CMK (cell line): ENCODE measurements at regions not wholly inside any gene's neighbourhood (a gene's known extent, or its start where the extent isn't known, plus 50 kb on each side); places are given as distances from the start of the nearest gene placed in this dataset.

Source experiments
- DNase-seq: peaks from one replicate; pipeline ENCODE4 v3.0.0-alpha.2; 2010; ENCODE audit warnings: low read depth

DNA sequence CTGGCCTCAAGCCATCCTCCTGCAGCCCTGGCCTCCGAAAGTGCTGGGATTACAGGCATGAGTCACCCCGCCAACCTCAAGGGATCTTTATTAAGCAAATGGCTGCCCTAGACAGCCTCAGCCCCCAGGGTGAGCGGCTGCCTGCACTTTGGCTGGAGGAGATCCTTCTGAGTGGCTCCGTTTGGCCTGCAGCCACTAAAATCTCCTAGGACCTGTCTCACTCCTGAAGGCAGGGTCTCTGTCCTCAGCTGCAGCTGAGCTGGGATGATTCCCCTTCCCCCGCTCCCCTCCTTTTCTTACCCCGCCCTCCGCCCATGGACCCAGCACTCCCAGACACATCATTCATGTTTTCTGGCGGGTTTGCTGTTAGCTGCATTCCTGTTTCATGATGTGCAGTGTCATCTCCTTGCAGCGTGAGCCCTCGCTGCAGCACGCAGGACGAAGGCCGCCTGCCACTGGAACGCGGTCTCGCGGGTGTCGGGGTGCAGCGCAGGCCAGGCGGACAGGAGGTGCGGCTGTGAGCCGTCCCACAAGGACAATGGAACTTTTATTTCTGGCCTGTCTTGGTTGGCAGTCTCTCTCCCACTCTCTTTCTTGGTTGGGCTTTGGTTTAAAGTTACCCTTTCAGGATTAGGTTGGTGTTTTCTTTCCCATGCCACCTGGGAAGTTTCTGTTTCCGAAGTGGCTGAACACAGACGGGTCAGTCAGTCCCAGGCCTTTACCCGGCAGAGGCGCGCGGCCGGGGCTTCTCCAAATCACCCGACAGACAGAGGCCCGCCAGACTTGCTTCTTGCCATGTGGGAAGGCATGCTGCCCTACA lies 137.1 kb downstream of the FOXD1 start:
- DNase-seq = no peak

DNA sequence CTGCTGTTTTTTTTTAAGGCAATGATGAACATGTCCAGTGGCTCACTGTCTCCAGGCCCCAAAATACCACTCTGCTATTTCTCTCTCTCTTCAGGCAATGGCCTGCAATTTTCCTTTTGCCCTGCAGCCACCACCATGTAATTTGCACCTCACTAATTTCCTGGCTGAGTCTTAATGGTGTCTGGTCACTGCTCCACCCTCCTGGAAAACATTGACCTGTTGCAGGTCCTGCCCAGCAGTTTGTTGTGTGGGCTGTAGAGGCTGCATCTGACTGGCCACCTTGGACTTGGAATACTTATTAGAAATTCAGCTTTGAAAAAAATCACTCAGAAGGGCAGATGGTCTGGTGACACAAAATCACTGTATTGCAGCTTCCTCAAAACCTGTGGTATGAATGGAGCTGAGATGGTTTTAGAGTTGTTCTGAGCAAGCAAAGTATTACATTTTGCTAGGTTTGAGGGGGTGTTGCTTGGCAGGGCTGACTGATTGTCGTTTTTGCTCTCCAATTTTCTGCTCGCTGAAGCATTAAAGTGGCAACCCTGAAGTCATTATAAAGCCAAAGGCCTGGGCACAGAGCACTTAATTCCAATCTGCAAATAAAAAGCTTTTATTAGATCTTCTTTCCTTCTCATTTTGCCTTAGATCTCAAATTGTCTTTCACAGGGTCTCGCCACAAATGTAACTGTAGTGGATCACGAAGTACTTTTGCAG lies 134.8 kb downstream of the TMEM174 start:
- no peak for DNase-seq

DNA sequence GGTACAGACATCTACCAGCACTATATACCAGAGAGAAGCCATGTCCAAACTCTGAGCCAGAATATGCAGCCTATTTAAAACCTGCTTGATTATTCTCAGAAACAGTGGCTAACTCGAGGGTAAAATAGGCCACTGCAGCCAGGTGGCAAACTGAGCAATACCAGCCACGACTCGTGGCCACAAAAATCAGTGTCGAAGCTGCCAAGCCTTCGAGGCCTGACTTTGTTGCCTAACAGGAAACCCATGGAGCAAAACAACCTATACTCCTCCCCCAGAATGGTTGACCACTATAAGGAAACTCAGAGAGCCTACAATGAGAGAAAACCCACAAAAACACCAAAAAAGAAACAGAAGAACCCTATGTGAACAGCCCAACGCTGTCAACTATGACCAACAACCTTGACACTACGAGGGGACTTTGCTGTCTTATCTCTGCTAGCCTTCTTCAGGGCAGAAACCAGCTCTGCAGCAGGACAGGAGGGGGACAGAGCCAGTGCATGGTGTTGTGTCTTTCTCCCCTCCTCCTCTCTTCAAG lies 133.8 kb downstream of the TMEM174 start:
- DNase-seq = no peak

DNA sequence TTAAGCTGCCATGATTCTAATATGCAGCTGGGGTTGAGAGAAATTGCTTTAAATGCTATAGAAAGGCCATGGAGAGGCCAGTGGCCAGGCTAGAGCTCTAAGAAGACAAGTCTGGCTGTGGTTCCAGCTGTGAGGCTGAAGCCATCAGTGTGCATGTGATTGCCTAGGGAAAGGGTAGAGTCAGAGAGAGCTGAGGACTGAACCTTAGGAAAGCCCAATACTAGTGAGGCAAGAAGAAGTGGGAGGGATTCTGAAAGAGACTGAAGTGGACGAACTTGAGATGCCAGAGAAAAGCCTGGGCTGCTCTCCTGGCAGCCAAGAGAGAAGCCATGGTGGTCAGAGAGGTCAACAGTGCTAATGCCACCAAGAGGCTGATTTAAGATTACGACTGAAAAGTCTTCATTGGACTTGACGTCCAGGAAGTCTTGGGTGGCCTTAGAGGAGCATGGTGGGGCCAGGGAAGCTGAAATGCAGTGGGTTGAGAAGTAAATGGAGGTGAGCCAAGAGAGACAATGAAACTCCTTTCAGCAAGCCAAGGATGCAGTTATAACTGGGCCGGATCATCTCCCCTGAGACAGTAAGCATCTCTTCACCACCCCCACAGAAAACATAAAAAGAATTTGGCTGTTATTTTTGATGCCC lies 133.2 kb downstream of the TMEM174 start:
- DNase-seq = no peak

DNA sequence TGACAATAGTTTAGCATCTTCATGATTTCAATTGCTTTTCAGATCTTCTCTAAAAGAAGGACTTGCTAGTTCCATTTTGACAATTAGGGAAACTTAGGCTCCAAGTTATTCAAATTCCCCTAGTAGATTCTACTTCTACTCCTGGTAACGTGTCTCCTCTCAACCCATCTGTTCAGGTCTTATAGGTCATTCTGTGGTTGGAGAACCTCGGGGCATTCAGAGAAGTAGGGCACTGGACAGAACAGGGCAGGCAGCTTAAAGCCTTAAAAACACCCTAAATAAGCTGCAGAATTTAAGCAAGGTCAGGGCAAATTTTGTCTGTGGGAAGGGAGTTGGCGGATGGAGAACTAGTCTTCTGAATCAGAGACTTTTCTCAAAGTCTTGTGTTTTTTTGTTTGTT lies 132.4 kb downstream of the TMEM174 start:
- DNase-seq = no peak

DNA sequence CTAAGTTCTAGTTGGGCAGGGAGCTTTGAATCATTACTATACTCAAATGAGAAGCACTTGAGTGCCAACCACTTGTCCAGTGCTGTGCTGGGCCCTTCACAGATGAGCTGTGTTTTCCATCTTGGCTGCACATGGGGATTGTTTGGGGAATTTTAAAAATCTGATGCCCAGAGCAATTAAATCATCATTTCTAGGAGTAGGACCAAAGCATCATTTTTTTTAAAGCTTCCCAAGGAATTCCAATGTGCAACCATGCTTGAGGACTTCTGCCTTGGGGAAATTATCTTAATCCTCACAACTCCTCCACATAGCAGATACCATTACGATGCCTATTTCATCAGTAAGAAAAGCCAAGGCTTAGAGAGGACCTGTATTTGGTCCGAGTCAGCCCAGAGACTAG lies 131.4 kb downstream of the TMEM174 start:
- no peak for DNase-seq

DNA sequence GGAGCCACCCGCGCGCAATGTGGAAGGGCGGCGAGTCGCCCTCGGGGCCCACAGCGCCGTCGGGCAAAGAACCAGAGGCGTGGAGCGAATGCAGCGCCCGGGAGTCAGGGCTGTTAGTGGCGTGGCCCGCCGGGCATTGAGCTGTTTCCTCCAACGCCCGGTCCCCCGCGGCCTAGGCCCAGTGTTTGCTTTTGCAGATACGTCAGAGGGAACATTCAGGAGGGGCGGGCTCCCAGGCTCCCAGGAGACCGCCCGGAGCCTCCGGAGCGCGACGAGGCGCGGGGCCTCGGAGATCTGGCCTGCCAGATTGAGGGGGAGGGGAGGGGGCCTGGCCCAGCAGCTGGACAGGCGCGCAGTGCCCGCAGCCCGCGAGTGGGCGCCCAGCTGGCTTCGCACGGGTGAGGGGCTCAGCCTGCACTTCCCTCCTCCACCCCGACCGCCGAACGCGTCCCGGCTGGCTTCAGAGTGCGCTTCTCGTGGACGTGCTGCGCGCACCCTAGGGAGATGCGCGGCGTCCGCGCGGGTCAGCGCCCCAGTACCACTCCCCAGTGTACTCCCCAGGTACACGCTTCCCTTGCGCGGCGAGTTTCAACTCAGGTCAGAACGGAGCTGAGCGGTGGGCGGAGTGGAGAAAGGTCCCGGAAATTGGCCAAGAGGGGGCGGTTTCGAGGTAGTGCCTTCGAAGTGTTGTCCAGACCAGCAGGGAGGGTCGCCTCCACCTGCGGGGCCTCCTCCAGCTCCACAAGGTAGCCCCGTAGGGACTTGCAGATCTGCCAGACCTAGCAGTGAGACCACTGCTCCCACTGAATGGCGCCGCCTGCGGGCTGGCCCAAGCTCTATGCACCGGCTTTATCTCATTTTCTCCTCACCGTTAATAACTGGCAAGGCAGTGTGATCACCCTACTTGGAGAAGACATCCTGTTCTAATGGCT lies 130.4 kb downstream of the TMEM174 start:
- DNase-seq = no peak

DNA sequence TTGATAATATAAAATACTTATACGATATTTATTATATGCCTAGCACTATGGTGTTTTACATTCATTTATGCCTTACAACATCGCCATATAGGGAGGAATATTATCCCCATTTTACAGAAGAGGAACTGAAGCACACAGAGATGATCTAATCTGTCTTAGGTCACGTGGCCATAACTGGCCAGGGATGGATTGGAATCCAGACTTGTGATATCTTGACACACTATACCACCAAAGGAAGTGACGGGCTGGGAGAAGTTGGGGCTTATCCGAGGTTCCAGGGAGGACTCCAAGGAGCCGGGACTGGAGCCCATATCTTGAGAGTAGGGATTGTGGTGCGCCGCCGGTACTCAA lies 129.8 kb downstream of the TMEM174 start:
- DNase-seq = no peak

DNA sequence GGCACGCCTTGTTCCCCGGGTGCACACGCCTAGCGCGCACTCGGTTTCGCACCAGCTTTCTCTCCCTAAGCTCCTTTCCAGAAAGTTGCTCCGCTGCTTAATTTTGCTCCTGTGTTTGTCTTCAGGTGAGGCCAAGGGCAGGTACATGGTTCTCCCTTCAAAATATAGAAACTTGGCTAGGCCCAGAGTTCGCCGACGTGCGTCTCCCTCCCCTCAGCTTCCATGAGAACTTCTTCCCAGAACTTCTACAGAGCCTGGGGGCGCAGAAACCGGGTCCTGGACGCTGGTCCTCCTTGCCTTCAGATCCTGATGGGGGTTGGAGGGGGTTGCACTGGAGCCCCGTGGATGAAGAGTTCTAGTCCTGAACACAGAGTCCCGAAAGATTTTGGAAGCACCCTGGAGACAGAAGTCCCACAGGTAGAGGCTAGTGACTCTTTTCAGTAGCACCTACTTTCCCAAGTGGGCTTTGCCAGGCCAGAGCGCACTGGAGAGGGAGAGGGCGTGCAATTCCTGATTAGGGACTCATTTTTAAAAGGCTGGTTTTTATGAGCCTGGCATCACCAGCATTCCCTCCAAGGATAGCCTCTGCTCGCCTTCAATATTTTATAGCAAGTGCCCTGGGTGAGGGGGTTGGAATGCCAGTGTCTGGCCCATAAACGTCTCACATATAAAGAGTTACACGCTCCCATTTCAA lies 128.4 kb downstream of the TMEM174 start:
- no peak for DNase-seq

DNA sequence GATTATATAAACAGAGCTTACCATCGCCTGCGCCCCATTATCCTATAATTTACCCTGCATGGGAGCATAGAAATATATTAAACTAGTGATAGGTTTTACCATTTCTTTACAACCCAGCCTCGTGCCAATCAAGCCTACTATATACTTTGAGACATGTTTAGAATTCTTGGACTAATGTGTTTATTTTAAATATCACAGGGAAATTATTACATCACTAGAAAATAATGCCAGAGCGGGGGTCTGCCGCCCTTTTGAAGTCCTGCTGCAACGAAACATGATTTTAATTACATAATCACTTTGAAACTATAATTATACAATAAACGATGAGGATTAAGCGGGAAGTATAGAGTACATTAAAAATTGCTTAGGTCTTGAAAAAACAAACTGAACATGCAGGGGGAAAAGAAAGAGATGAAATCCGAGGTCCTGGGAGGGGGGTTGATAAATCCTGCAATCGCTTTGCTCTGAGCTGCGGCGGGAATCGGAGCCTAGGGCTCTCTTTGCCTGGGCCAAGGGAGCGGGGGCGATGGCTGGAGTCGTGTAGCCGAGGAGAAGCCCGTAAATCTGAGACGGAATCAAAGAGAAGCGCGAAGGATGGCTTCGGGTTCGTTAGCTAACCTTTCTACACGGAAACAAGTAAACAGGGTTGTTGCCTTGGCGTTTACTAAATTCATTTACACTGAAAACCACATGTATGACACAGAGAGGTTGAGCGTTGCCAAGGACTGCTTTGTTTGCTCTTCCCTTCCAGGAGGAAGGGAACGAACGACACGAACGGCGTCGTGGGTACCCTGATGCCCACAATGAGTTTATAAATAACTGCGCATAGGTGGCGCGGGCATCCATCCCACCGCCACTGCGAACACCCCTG lies 127.6 kb downstream of the TMEM174 start:
- no peak for DNase-seq

DNA sequence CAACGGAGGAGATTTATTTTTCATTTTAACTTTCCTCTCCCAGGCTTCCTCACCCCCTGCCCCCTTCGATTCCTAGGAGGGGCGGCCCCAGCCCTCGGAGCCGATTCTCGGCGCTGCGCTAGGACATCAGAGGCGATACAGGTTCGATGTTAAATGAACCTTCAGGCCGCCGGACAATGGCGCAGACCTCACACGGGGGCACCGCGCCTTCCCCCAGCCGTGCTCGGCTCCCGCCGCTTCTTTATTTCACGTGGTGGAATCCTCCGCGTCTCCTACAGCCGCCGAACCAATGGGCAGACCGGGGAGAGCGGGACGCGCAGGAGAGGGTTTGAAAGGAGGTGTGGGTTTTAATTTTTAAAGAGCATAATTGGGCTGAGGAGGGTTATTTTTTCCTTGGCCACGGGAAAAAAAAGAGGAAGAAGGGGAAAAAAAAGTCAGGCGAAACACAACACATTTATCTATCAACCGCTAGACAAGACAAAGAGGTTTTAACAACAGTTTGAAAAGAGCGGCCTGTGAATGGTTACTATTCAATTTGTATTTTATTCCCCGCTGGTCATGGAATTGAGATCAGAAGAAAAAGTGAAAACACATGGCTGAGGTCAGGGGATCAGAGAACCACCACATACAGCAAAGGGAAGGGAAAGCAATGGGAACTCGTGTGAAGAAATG lies 126.8 kb downstream of the TMEM174 start:
- no peak for DNase-seq

DNA sequence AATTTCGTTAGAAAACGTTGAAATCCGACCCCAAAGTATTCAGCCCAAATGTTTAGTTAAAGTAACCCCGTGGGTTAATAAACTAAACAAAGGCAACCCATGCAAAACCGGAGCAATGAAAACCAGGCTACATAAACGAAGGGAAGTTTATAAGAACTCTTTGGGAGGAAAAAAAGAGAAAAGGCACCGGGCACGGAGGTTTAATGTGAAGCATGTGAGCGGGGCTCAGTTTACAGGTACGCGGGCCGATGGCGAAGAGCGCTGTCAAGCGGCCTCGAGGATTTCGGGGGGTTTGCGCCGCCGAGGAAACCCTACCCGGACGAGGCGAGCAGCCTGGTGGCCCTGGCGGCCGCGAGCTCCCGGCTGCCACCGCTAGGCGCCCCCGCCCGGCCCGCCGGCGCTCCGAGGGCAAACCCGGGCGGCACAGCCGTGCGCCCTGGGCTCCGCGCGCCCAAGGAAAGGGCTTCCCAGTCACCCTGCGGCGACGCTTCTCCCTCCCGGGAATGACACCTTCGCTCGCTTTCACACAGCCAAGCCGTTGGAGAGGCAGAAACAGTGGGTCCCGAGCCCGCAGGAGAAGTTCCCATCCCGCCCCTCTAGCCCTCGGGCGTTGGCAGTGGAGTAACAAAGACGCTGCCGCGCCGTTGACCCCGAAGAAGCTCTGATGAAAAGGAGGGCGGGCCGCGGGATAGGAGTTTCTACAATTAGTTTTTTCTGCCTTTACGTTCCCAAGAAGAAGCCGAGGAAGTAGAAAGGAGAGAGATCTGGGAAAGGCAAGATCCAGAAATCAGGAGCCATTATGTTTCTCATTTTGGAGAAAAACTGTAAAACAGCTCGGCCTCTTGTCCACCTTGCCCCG lies 126.0 kb downstream of the TMEM174 start:
- no peak for DNase-seq

DNA sequence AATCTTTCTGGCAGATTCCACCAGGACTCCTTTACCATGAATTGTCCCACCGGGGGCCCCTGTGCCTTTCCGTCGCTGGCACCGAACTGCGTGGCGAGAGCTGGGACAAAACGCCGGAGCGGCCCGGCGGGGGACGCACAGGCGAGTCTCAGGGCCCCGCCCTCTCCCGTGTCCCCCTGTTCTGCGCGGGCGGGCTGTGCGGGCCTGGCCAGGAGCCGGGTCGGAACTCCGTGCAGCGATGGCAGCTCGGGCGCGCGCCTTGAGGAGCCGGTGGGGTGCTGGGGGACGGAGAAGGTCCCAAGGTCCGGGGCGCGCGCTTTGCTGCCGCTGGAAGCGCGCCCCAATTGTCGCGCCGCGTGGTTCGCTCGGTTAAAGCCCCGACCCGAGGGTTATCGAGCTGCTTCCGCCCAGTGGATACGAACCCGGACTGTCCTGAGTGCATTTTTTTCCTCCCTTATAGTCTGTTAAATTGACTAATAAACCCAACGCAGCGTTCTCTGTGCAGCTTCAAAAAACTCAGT lies 125.3 kb downstream of the TMEM174 start:
- no peak for DNase-seq

DNA sequence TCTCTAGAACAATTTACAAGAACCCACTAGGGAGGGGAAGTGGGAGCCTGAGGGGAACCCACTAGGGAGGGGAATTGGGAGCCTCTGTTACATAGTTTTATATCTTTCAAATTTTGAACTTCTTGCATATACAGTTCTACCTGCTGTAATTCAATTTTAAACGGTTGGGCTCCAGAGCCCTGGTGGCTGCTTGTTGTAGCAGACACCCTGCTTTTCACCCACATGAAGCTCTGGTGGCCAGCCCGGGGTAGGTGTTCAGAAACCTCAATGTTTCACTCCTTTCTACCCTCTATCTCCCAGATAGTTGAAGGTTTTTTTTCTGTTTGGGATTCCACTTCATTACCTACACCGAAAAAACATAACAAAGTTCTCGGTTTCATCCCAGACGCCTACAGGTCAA lies 124.4 kb downstream of the TMEM174 start:
- no peak for DNase-seq

DNA sequence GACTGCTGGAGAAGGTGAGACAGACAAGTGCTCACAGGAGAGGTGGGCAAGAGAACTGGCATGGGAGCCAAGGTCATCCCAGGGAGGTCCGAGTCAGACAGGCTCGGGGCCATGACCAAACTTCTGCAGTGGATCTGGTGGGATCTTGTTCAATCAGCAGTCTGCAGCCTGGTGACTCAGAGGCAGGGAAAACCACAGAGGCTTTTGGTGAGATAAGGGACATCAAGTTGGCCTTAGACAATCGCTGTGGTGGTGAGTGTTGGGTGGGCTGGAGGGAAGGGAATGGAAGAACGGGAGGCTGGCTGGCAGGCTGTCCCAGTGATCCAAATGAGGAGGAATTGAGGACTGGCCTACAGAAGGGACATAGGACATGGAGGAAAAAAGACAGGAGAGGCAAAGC lies 123.8 kb downstream of the TMEM174 start:
- no peak for DNase-seq

DNA sequence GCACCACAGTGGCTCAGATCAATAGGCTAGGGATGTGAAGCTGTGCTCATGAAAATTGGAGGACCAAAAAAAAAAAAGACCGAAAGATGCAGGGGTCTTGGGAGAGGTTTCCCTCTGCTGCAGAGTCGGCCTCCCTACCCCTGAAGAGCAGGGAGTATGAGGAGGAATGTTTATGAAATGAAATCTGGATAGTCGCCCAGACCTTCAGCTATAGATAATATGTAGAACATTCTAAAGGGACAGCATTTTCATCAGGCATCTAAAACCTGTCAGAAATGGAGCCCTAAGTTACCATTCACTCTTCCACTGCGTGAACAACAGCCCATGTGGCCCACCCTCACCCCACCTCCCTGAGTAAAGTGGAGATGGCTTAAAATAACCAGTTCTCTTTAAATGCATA lies 122.9 kb downstream of the TMEM174 start:
- no peak for DNase-seq

DNA sequence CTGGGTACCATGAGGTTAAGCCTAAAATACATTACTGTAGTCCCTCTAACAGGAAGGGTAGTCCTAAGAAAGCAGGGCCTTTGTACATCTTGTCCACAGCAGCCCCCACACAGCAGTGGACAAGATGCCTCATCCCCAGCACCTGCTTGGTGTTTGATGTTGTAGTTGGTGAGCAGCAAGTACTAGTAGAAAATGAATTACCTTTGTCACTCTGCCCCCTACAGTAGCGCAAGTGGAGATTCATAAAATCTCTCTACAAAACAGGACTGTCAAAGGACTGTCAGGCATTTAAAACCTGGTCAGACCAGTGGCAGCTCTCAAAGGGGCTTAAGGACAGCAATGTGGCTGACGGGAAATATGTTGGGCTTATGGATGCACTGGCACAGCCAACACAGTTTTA lies 122.5 kb downstream of the TMEM174 start:
- DNase-seq = no peak

DNA sequence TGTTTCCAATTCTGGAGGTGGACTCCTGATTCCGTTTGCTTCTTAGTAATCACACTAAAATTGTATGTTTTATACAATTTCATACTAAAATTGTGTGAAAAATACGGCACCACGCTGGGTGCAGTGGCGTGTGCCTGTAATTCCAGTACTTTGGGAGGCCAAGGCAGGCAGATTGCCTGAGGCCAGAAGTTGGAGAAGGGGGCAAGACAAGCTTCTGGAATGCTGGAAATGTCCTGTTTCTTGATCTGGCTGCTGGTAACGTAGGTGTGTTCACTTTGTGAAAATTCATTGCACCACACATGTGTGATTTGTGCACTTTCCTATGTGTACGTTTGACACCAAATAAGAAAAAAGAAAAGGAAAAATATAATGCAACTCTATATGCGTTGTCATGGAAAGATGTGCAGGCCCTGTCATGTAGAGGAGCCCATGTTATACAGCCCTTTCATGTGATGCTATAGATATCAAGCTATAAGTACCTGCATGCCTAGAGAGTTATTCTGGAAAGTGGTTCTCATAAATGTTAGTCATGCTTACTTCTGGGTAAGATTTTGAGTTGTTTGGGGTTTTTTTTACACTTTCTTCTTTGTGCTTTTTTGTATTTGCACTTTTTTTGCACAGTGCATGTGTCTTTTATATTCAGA lies 119.9 kb downstream of the TMEM174 start:
- no peak for DNase-seq
